DND-41 (cell line): ENCODE measurements at regions not wholly inside any gene's neighbourhood (a gene's known extent, or its start where the extent isn't known, plus 50 kb on each side); places are given as distances from the start of the nearest gene placed in this dataset.

Source experiments
- ATAC-seq: fragments of 200-7000 bp; cut with Tn5 transposase; 3 replicates; pipeline ENCODE4 v1.9.1; 2021; ENCODE audit warnings: low read depth; ENCODE audit not compliant: insufficient read depth
- DNase-seq: peaks from one replicate; pipeline ENCODE4 v3.0.0-alpha.2; 2020
- H2AFZ ChIP-seq: 2 replicates; pipeline ENCODE4 v1.6.0; 2012; ENCODE audit warnings: low read depth, low read length
- H3K27ac ChIP-seq: 2 replicates; pipeline ENCODE4 v1.5.1; 2012; ENCODE audit warnings: low read length, inconsistent platforms
- H3K27me3 ChIP-seq: fragments of 200-600 bp; sonication (generic); 2 replicates; pipeline ENCODE4 v1.6.0; 2012; ENCODE audit warnings: low read length, mild to moderate bottlenecking, inconsistent platforms; ENCODE audit not compliant: insufficient read depth, poor library complexity
- H3K36me3 ChIP-seq: 2 replicates; pipeline ENCODE4 v1.5.1; 2012; ENCODE audit warnings: low read length, inconsistent platforms; ENCODE audit not compliant: insufficient read depth
- H3K4me1 ChIP-seq: 2 replicates; pipeline ENCODE4 v1.5.1; 2012; ENCODE audit warnings: mild to moderate bottlenecking, low read length; ENCODE audit not compliant: insufficient read depth
- H3K4me2 ChIP-seq: 2 replicates; pipeline ENCODE4 v1.6.0; 2012; ENCODE audit warnings: mild to moderate bottlenecking, moderate library complexity, low read length, inconsistent platforms; ENCODE audit not compliant: insufficient read depth
- H3K4me3 ChIP-seq, 2 experiments: fragments of 200-600 bp in 1 of 2; shearing (Covaris generic) in 1 of 2; 2 replicates each; pipeline ENCODE4 v1.5.1; 2012 to 2016; ENCODE audit warnings: inconsistent platforms in 2 of 2, low read length in 2 of 2, mild to moderate bottlenecking in 2 of 2, low read depth in 1 of 2, moderate library complexity in 1 of 2
- H3K79me2 ChIP-seq: 2 replicates; pipeline ENCODE4 v1.6.0; 2012; ENCODE audit warnings: low read length, inconsistent platforms; ENCODE audit not compliant: insufficient read depth
- H3K9ac ChIP-seq: 2 replicates; pipeline ENCODE4 v1.6.0; 2012; ENCODE audit warnings: low read depth, mild to moderate bottlenecking, inconsistent platforms, low read length, moderate library complexity
- H3K9me3 ChIP-seq: 2 replicates; pipeline ENCODE4 v1.5.1; 2012; ENCODE audit warnings: low read length, moderate library complexity, mild to moderate bottlenecking, inconsistent platforms; ENCODE audit not compliant: insufficient read depth, severe bottlenecking
- H4K20me1 ChIP-seq: 2 replicates; pipeline ENCODE4 v1.6.0; 2012; ENCODE audit warnings: low read length; ENCODE audit not compliant: insufficient read depth
- EZH2 ChIP-seq: IDR thresholded peaks from 3 replicates; pipeline ENCODE4 v1.6.1; 2012; ENCODE audit warnings: borderline replicate concordance, low read depth, mild to moderate bottlenecking, moderate library complexity, low read length, inconsistent platforms; ENCODE audit not compliant: severe bottlenecking
- TF ChIP-seq, protein P1 (sequence below): IDR thresholded peaks from 2 replicates; pipeline ENCODE4 v1.5.1; 2012; ENCODE audit warnings: borderline replicate concordance, low read length, moderate library complexity, mild to moderate bottlenecking; ENCODE audit not compliant: poor library complexity, severe bottlenecking; ENCODE audit errors: extremely low read depth

DNA sequence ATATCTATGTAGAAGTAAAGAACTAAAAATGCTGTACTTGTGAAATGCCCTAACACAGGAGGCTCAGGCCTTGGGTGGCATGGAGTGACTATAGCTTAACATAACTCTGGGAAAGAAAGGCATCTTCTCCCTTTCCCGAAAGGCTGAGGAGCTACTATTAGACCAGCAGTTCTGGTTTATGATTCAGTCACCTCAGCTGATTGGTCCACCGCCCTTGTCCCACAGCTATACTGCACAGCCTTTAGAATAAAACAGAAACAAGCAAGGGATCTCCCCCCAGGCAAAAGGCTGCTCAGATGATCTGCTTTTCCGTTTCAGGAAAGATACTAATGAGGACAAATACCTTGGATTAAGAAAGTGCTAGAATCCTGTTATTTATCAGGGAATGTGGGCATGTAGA is 171.3 kb downstream of the SNCA start:
- Histone ChIP-seq H3K9ac (no peak overlapping the region), H3K4me1 (no peaks in the 10 kb centered on the region), H3K4me3 (no peak overlapping the region), H3K27ac (no peak overlapping the region), H3K27me3 (no peaks in the 10 kb centered on the region), H2AFZ (no peak overlapping the region), H3K9me3 (no peaks in the 10 kb centered on the region), H4K20me1 (no peaks in the 10 kb centered on the region), H3K4me2 (no peak overlapping the region), H3K36me3 (no peaks in the 10 kb centered on the region), H3K79me2 (no peaks in the 10 kb centered on the region)
- DNase-seq, result no peak
- TF ChIP-seq, protein P1, sequence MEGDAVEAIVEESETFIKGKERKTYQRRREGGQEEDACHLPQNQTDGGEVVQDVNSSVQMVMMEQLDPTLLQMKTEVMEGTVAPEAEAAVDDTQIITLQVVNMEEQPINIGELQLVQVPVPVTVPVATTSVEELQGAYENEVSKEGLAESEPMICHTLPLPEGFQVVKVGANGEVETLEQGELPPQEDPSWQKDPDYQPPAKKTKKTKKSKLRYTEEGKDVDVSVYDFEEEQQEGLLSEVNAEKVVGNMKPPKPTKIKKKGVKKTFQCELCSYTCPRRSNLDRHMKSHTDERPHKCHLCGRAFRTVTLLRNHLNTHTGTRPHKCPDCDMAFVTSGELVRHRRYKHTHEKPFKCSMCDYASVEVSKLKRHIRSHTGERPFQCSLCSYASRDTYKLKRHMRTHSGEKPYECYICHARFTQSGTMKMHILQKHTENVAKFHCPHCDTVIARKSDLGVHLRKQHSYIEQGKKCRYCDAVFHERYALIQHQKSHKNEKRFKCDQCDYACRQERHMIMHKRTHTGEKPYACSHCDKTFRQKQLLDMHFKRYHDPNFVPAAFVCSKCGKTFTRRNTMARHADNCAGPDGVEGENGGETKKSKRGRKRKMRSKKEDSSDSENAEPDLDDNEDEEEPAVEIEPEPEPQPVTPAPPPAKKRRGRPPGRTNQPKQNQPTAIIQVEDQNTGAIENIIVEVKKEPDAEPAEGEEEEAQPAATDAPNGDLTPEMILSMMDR, result no peak
- TF ChIP-seq EZH2, result no peak
- ATAC-seq, result no peak

DNA sequence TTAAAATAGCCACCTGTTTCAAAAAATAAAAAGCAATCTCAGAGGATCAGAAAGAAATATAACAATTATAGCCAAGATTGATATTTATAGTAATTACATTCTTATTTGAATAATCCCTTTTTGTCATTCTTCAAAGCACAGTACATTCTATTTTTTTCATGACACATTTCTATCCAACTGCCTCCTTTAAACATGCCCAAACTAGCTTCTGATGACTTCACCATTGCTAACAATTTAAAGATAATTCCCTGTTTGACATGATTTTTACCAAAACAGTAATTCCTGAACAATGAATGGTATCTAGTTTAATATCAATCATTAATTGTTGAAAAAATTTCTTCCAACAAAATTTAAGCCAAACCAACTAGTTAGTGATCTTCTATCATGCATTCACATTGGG is 172.4 kb downstream of the SNCA start:
- H3K9ac ChIP-seq, result no peak overlapping the region
- H3K27me3 ChIP-seq, result no peaks in the 10 kb centered on the region
- no peaks in the 10 kb centered on the region for H3K9me3 ChIP-seq
- no peaks in the 10 kb centered on the region for H3K36me3 ChIP-seq
- H3K4me3 ChIP-seq, result no peak overlapping the region
- no peak overlapping the region for H3K4me2 ChIP-seq
- no peaks in the 10 kb centered on the region for H3K4me1 ChIP-seq
- ATAC-seq (no peak), DNase-seq (no peak)
- H4K20me1 ChIP-seq, result no peaks in the 10 kb centered on the region
- TF ChIP-seq, protein P1, result no peak
- no peak for TF ChIP-seq EZH2
- no peaks in the 10 kb centered on the region for H3K79me2 ChIP-seq
- H3K27ac ChIP-seq, result no peak overlapping the region
- H2AFZ ChIP-seq, result no peak overlapping the region

DNA sequence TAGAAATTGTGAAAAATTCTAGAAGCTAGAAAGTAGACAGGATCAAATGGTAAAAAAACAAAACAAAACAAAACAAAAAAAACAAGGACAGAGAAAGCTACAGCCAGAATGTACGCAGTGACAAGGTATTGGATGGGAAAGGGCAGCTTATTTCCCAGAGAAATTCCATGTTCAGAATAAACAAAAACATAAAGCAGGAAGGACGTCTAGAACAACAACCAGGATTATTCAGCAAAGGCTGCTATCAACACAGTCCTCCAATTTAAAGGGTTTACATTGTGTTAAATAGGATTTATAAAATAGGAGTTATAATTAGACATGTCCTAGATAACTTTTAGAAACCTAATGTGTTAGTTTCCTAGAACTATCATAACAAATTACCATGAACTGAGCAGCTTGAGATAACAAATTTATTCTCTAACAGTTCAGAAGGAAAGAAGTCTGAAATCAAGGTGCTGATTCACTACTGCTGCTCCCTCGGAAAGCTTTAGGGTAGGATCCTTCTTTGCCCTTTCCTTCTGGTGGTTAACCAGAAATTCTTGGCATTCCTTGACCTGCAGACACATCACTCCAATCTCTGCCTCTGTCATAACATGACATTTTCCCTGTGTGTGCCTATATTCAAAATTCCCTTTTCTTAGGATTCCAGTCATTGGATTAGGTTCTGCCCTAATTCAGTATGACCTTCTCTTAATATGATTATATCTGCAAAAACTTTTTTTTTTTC is 175.6 kb downstream of the SNCA start:
- DNase-seq (no peak), ATAC-seq (no peak)
- H3K9ac ChIP-seq, result no peak overlapping the region
- H4K20me1 ChIP-seq, result no peaks in the 10 kb centered on the region
- H2AFZ ChIP-seq, result no peak overlapping the region
- H3K4me2 ChIP-seq, result no peak overlapping the region
- no peaks in the 10 kb centered on the region for H3K79me2 ChIP-seq
- TF ChIP-seq EZH2, result no peak
- TF ChIP-seq, protein P1, result no peak
- no peak overlapping the region for H3K4me3 ChIP-seq
- no peaks in the 10 kb centered on the region; the same call in 1 of the 2 replicates for H3K4me1 ChIP-seq
- H3K9me3 ChIP-seq, result no peaks in the 10 kb centered on the region
- H3K27me3 ChIP-seq, result no peaks in the 10 kb centered on the region
- H3K36me3 ChIP-seq, result no peaks in the 10 kb centered on the region
- no peak overlapping the region for H3K27ac ChIP-seq
